ENCODE measurements at regions not wholly inside any gene's neighbourhood (a gene's known extent, or its start where the extent isn't known, plus 50 kb on each side); places are given as distances from the start of the nearest gene placed in this dataset.

DNA sequence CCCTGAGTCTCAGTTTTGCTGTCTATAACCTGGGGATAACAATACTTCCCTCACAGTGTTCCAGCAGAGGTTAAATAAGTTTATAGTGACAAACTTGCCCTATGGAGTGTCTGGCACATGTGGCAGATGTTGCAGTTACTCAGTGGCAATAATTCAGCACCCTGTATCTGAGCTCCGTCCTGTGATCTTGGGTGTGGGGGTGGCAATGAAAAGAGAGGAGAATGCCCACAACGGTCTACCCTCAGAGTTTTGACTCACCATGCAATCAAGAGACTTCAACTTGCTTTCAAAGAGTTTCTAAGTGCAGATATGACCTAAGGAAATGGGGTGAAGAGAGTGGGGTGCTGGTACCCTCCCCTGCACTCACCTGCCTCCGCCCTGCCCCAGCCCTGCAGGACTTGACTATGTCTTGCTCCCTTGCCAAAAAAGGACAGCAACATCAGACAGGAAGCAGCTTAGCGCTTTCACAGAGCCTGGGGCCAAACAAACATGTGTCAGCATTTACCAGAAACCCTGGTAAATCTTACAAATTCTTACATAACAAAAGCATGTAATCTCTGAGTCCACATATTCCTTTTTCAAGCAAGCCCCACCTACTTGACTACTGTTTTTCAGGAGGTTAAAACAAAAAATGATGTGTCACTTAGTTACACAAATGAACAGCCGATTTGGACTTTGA, 185.1 kb upstream of the CAMK1G start:
- H3K9me3 ChIP-seq = no peaks in the 10 kb centered on the region
- no peaks in the 10 kb centered on the region for H3K36me3 ChIP-seq
- peak in 1 of 5 donors; percentile 31 for DNase-seq
- no peak overlapping the region for H3K4me3 ChIP-seq
- H3K27ac ChIP-seq = no peak overlapping the region
- no peaks in the 10 kb centered on the region for H3K27me3 ChIP-seq
- 23 to 24% (median 24%) methylated on average over 5 of the region's 5 CpGs for WGBS, 3 donors
- TF ChIP-seq EP300 (IDR thresholded peaks at IDR 0.05) (no peak), POLR2A (IDR thresholded peaks at IDR 0.05) (no peak), CTCF (IDR thresholded peaks at IDR 0.05) (no peak)
- intact Hi-C loops (cut with DNase I) = no loop called here
- no peaks in the 10 kb centered on the region for H3K4me1 ChIP-seq (ENCODE audit: insufficient read depth)

GRCh38 chr1:209399800-209400199, 183.7 kb upstream of the CAMK1G start:
- no peaks in the 10 kb centered on the region for H3K36me3 ChIP-seq
- no peaks in the 10 kb centered on the region for H3K27me3 ChIP-seq
- H3K4me1 ChIP-seq (ENCODE audit: insufficient read depth) = no peaks in the 10 kb centered on the region
- intact Hi-C loops (cut with DNase I) = no loop called here
- no peak for DNase-seq
- H3K4me3 ChIP-seq = no peak overlapping the region
- no peaks in the 10 kb centered on the region for H3K9me3 ChIP-seq
- WGBS, 3 donors = 73 to 83% (median 73%) methylated on average over 1 of the region's 1 CpG
- no peak overlapping the region for H3K27ac ChIP-seq
- TF ChIP-seq POLR2A (IDR thresholded peaks at IDR 0.05) (no peak), CTCF (IDR thresholded peaks at IDR 0.05) (no peak), EP300 (IDR thresholded peaks at IDR 0.05) (no peak)

DNA sequence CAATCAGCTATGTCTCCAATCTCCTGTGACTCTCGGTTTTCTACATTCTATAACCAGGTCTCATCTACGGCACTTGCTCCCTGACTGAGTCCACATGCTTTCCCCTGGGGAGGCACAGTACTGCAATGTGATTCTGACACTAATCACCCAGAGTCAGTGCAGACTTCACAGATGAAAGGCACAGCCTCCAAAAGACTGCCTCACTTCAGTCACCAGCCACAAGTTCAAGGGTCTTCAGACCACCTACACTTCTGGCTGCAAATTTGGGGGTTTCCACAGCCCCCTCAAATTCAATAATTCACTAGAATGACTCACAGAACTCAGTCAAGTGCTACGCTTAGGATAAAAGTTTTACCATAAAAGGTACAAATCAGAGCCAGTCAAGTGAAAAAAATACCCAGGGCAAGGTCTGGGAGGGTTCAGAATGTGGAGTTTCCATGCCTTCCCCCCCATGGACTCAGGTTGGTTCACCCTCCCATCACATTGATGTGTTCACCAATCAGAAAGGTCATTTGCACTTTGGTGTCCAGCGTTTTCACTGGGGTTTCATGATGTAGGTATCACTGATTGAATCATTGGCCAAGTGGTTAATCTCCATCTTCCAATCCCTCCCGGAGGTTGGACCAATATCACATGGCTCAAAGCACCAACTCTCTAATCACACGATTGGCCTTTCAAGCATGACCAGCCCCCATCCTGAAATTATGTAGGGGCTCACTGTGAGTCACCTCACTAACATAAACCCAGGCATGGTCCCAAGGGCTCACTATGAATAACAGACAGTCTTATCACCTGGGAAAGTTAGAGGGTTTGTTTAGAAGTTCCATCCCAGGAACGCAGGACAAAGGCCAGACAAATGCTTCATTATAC, 182.9 kb upstream of the CAMK1G start:
- 75 to 84% (median 82%) methylated on average over 7 of the region's 7 CpGs for WGBS, 3 donors
- Histone ChIP-seq H3K4me1 (ENCODE audit: insufficient read depth) (no peaks in the 10 kb centered on the region), H3K9me3 (no peaks in the 10 kb centered on the region), H3K4me3 (no peak overlapping the region), H3K27ac (no peak overlapping the region), H3K27me3 (no peaks in the 10 kb centered on the region), H3K36me3 (no peaks in the 10 kb centered on the region)
- TF ChIP-seq POLR2A (IDR thresholded peaks at IDR 0.05) = no peak
- no peak for TF ChIP-seq EP300 (IDR thresholded peaks at IDR 0.05)
- no peak for TF ChIP-seq CTCF (IDR thresholded peaks at IDR 0.05)
- intact Hi-C loops (cut with DNase I) = no loop called here
- DNase-seq = no peak

DNA sequence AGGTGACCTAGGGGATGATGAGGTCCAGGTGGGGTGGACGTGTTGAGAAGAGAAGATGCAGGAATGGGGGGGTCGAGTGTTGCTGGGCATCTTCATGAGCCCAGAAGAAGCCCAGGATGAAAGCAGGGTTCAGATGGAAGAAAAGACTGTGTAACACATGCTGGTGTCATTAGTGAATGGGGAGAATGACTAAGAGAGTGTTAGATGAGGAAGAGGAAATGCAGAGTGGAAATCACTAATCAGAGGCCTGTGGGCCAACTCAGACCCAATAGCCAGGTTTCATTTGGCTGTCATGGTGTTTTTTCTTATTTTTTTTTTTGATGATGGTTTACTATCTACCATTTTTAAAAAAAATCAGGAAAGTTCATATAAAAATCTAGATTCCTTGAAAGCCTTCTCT, 180.8 kb upstream of the CAMK1G start:
- H3K36me3 ChIP-seq = no peaks in the 10 kb centered on the region
- H3K4me3 ChIP-seq = no peak overlapping the region
- no peak for TF ChIP-seq CTCF (IDR thresholded peaks at IDR 0.05)
- no peak for TF ChIP-seq EP300 (IDR thresholded peaks at IDR 0.05)
- TF ChIP-seq POLR2A (IDR thresholded peaks at IDR 0.05) = no peak
- H3K4me1 ChIP-seq (ENCODE audit: insufficient read depth) = no peaks in the 10 kb centered on the region
- 49 to 63% (median 53%) methylated on average over 2 of the region's 2 CpGs for whole genome bisulfite sequencing, 3 donors
- H3K27me3 ChIP-seq = no peaks in the 10 kb centered on the region
- no peaks in the 10 kb centered on the region for H3K9me3 ChIP-seq
- no peak for DNase-seq
- H3K27ac ChIP-seq = no peak overlapping the region
- intact Hi-C loops (cut with DNase I) = no loop called here
